RWPE2 (cell line): ENCODE measurements at regions not wholly inside any gene's neighbourhood (a gene's known extent, or its start where the extent isn't known, plus 50 kb on each side); places are given as distances from the start of the nearest gene placed in this dataset.

Source experiments
- ATAC-seq: fragments of 200-7000 bp; cut with Tn5 transposase; 3 replicates; pipeline ENCODE4 v1.9.1; 2021; ENCODE audit warnings: low read depth
- DNase-seq: peaks from one replicate; pipeline ENCODE4 v3.0.0-alpha.2; 2020; ENCODE audit warnings: low spot score
- H3K27ac ChIP-seq: fragments of 450-650 bp; 2 replicates; pipeline ENCODE4 v1.5.1; 2017; ENCODE audit warnings: mild to moderate bottlenecking; ENCODE audit not compliant: poor library complexity, severe bottlenecking
- H3K27me3 ChIP-seq: fragments of 250-450 bp; sonication (Bioruptor Pico); 2 replicates; pipeline ENCODE4 v1.5.1; 2021; ENCODE audit warnings: mild to moderate bottlenecking, moderate library complexity; ENCODE audit not compliant: insufficient read depth, poor library complexity, severe bottlenecking
- H3K36me3 ChIP-seq: fragments of 250-450 bp; sonication (Bioruptor Pico); 2 replicates; pipeline ENCODE4 v1.5.1; 2020; ENCODE audit warnings: low read depth, mild to moderate bottlenecking, moderate library complexity
- H3K4me1 ChIP-seq: fragments of 250-450 bp; sonication (Bioruptor Pico); 2 replicates; pipeline ENCODE4 v1.5.1; 2021; ENCODE audit warnings: mild to moderate bottlenecking, moderate library complexity; ENCODE audit not compliant: insufficient read depth, poor library complexity, severe bottlenecking
- H3K4me3 ChIP-seq: fragments of 250-450 bp; sonication (Bioruptor Pico); 2 replicates; pipeline ENCODE4 v1.5.1; 2021; ENCODE audit warnings: mild to moderate bottlenecking, moderate library complexity; ENCODE audit not compliant: severe bottlenecking
- H3K9me3 ChIP-seq: fragments of 250-450 bp; sonication (Bioruptor Pico); 2 replicates; pipeline ENCODE4 v1.5.1; 2021; ENCODE audit warnings: mild to moderate bottlenecking, moderate library complexity; ENCODE audit not compliant: severe bottlenecking
- CTCF ChIP-seq: fragments of 450-650 bp; IDR thresholded peaks from one replicate; pipeline ENCODE4 v1.5.1; 2017; ENCODE audit warnings: mild to moderate bottlenecking, moderate library complexity; ENCODE audit not compliant: poor library complexity, severe bottlenecking

DNA sequence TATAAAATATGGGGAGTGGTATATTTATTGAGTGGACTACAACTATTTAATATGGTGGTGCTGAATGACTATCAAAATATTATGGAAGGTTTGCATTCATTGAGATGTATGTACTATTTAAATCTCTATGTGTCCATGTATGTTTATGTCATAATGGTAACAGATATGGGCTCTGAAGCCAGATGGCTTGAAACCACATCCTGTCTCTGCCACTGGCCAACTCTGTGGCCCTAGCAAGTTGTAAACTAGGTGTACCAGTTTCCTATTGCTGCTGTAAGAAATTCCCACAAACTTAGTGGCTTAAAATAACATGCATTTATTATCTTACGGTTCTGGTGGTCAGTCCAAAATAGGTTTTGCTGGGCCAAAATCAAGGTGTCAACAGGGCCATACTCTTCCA lies 198.1 kb upstream of the NFE2L3 start:
- no peak overlapping the region for H3K27ac ChIP-seq
- no peaks in the 10 kb centered on the region; the same call in 1 of the 2 replicates for H3K36me3 ChIP-seq
- DNase-seq (no peak), ATAC-seq (no peak)
- TF ChIP-seq CTCF: no peak
- no peaks in the 10 kb centered on the region for H3K9me3 ChIP-seq
- H3K4me1 ChIP-seq: peaks cover 3% of the 10 kb centered on the region
- H3K4me3 ChIP-seq: no peak overlapping the region
- H3K27me3 ChIP-seq: no peaks in the 10 kb centered on the region

DNA sequence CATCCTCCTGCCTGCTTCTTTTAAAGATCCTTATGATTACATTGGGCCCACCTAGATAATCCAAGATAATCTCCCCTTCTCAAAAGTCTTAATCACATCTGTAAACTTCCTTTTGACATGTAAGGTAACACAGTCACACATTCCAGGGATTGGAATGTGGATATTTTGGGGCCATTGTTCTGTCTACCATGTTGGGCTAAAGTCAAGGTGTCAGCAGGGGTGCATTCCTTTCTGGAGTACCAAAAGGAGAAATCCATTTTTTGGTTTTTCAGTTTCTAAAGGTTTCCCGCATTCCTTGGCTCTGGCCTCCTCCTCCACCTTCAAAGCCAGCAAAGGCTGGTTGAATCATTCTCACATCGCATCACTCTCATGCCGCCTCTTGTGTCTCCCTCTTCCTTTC lies 197.6 kb upstream of the NFE2L3 start:
- H3K4me3 ChIP-seq: no peak overlapping the region
- no peak overlapping the region for H3K27ac ChIP-seq
- no peak for DNase-seq
- H3K4me1 ChIP-seq: peaks cover 1% of the 10 kb centered on the region
- no peak for TF ChIP-seq CTCF
- ATAC-seq: no peak
- no peaks in the 10 kb centered on the region for H3K9me3 ChIP-seq
- no peaks in the 10 kb centered on the region; the same call in 1 of the 2 replicates for H3K36me3 ChIP-seq
- no peaks in the 10 kb centered on the region for H3K27me3 ChIP-seq

GRCh38 chr7:25959168-25959734 lies 192.7 kb upstream of the NFE2L3 start:
- DNase-seq: no peak
- Histone ChIP-seq H3K27ac (no peak overlapping the region), H3K9me3 (no peaks in the 10 kb centered on the region), H3K27me3 (no peaks in the 10 kb centered on the region), H3K4me3 (no peak overlapping the region), H3K4me1 (no peaks in the 10 kb centered on the region), H3K36me3 (no peaks in the 10 kb centered on the region)
- no peak for TF ChIP-seq CTCF
- no peak for ATAC-seq

GRCh38 chr7:25963733-25964132 lies 188.3 kb upstream of the NFE2L3 start:
- Histone ChIP-seq H3K9me3 (no peaks in the 10 kb centered on the region), H3K27me3 (no peaks in the 10 kb centered on the region), H3K4me3 (no peak overlapping the region), H3K27ac (no peak overlapping the region), H3K36me3 (no peaks in the 10 kb centered on the region), H3K4me1 (peaks cover 13% of the 10 kb centered on the region)
- ATAC-seq: no peak
- no peak for DNase-seq
- no peak for TF ChIP-seq CTCF

GRCh38 chr7:25964483-25964991 lies 187.5 kb upstream of the NFE2L3 start:
- H3K27ac ChIP-seq: no peak overlapping the region

More at GRCh38 chr7:25964483-25964991, 187.5 kb upstream of the NFE2L3 start:
- Histone ChIP-seq H3K4me3 (no peak overlapping the region), H3K36me3 (no peaks in the 10 kb centered on the region), H3K4me1 (peaks cover 13% of the 10 kb centered on the region), H3K9me3 (no peaks in the 10 kb centered on the region), H3K27me3 (no peaks in the 10 kb centered on the region)
- no peak for TF ChIP-seq CTCF
- ATAC-seq: no peak
- no peak for DNase-seq
